Neural cell (in vitro differentiated cells): ENCODE measurements at regions not wholly inside any gene's neighbourhood (a gene's known extent, or its start where the extent isn't known, plus 50 kb on each side); places are given as distances from the start of the nearest gene placed in this dataset.

ENCODE experiments used
- H2AFZ ChIP-seq: fragments of 200-600, 300-800 bp; sonication (generic), shearing (Covaris generic); 2 replicates; pipeline ENCODE4 v1.6.0; 2014; ENCODE audit warnings: low read depth, mild to moderate bottlenecking, antibody characterized with exemption, low read length, moderate library complexity
- H3F3A ChIP-seq: fragments of 200-600 bp; shearing (Covaris generic); 2 replicates; pipeline ENCODE4 v1.6.1; 2016; ENCODE audit warnings: mild to moderate bottlenecking, moderate library complexity, mixed read lengths, antibody characterized with exemption, low read length; ENCODE audit not compliant: insufficient read depth, poor library complexity, severe bottlenecking
- H3K27ac ChIP-seq: fragments of 200-600, 300-800 bp; sonication (generic), shearing (Covaris generic); 2 replicates; pipeline ENCODE4 v1.5.1; 2014; ENCODE audit warnings: mild to moderate bottlenecking, low read length, moderate library complexity
- H3K27me3 ChIP-seq: fragments of 300-800, 200-600 bp; sonication (generic), shearing (Covaris generic); 2 replicates; pipeline ENCODE4 v1.6.0; 2014; ENCODE audit warnings: mild to moderate bottlenecking, low read depth, low read length, moderate library complexity; ENCODE audit not compliant: insufficient read depth
- H3K36me3 ChIP-seq: fragments of 300-800, 200-600 bp; sonication (generic), shearing (Covaris generic); 2 replicates; pipeline ENCODE4 v1.5.1; 2014; ENCODE audit warnings: mild to moderate bottlenecking, antibody characterized with exemption, low read length, moderate library complexity; ENCODE audit not compliant: insufficient read depth
- H3K4me2 ChIP-seq: fragments of 300-800, 200-600 bp; sonication (generic), shearing (Covaris generic); 2 replicates; pipeline ENCODE4 v1.6.0; 2014; ENCODE audit warnings: mild to moderate bottlenecking, low read length
- H3K4me3 ChIP-seq: fragments of 300-800, 200-600 bp; sonication (generic), shearing (Covaris generic); 2 replicates; pipeline ENCODE4 v1.5.1; 2014; ENCODE audit warnings: mild to moderate bottlenecking, low read length, moderate library complexity
- H3K79me2 ChIP-seq: fragments of 200-600 bp; shearing (Covaris generic); replicated peaks from 2 replicates; pipeline ENCODE4 v1.6.0; 2014; ENCODE audit warnings: mild to moderate bottlenecking, low read length, moderate library complexity; ENCODE audit not compliant: insufficient read depth
- H3K9ac ChIP-seq: fragments of 300-800, 200-600 bp; sonication (generic), shearing (Covaris generic); 2 replicates; pipeline ENCODE4 v1.6.1; 2016; ENCODE audit warnings: mild to moderate bottlenecking, low read length, mixed read lengths
- H3K9me2 ChIP-seq: fragments of 200-600 bp; shearing (Covaris generic); 2 replicates; pipeline ENCODE4 v1.6.1; 2016; ENCODE audit warnings: mild to moderate bottlenecking, low read length, mixed read lengths; ENCODE audit not compliant: insufficient read depth
- H3K9me3 ChIP-seq: fragments of 200-600, 300-800 bp; sonication (generic), shearing (Covaris generic); 2 replicates; pipeline ENCODE4 v1.6.1; 2016; ENCODE audit warnings: mild to moderate bottlenecking, mixed run types, low read length, moderate library complexity, mixed read lengths
- H4K20me1 ChIP-seq: fragments of 200-600 bp; shearing (Covaris generic); 2 replicates; pipeline ENCODE4 v1.6.1; 2016; ENCODE audit warnings: mild to moderate bottlenecking, mixed run types; ENCODE audit not compliant: insufficient read depth
- CTCF ChIP-seq: fragments of 450-650 bp; IDR thresholded peaks from 2 replicates; pipeline ENCODE4 v1.5.1; 2014; ENCODE audit warnings: antibody characterized with exemption, mild to moderate bottlenecking, moderate library complexity; ENCODE audit not compliant: poor library complexity, severe bottlenecking
- EP300 ChIP-seq: fragments of 450-650 bp; conservative IDR thresholded peaks from 2 replicates; pipeline ENCODE4 v1.6.1; 2014; ENCODE audit warnings: antibody characterized with exemption, mild to moderate bottlenecking, moderate library complexity; ENCODE audit not compliant: poor library complexity, severe bottlenecking
- EZH2 ChIP-seq: fragments of 200-600, 300-800 bp; shearing (Covaris generic), sonication (generic); IDR thresholded peaks from 2 replicates; pipeline ENCODE4 v1.6.1; 2014; ENCODE audit warnings: antibody characterized with exemption, low read length, borderline replicate concordance, mild to moderate bottlenecking; ENCODE audit not compliant: insufficient read depth, poor library complexity, severe bottlenecking
- MXI1 ChIP-seq: fragments of 450-650 bp; conservative IDR thresholded peaks from 2 replicates; pipeline ENCODE4 v1.6.1; 2014; ENCODE audit warnings: antibody characterized with exemption, mild to moderate bottlenecking; ENCODE audit not compliant: poor library complexity, severe bottlenecking
- POLR2AphosphoS5 ChIP-seq: IDR thresholded peaks from 2 replicates; pipeline ENCODE4 v1.6.1; 2012
- RAD21 ChIP-seq: fragments of 450-650 bp; conservative IDR thresholded peaks from 2 replicates; pipeline ENCODE4 v1.6.1; 2014; ENCODE audit warnings: antibody characterized with exemption, mild to moderate bottlenecking, moderate library complexity
- REST ChIP-seq: IDR thresholded peaks from 2 replicates; pipeline ENCODE4 v1.6.1; 2012; ENCODE audit warnings: borderline replicate concordance
- SMC3 ChIP-seq: fragments of 450-650 bp; conservative IDR thresholded peaks from 2 replicates; pipeline ENCODE4 v1.6.1; 2014; ENCODE audit warnings: antibody characterized with exemption, mild to moderate bottlenecking, moderate library complexity; ENCODE audit not compliant: poor library complexity
- TAF1 ChIP-seq: IDR thresholded peaks from 2 replicates; pipeline ENCODE4 v1.6.1; 2012; ENCODE audit warnings: low read depth

GRCh38 chr7:81280531-81280930 lies 361.7 kb upstream of the SEMA3C start:
- Histone ChIP-seq H3K9me3 (no peaks in the 10 kb centered on the region), H3K4me3 (no peak overlapping the region), H3F3A (no peaks in the 10 kb centered on the region), H3K9me2 (no peaks in the 10 kb centered on the region), H3K9ac (no peak overlapping the region), H3K27ac (no peak overlapping the region), H2AFZ (no peak overlapping the region), H3K4me2 (no peak overlapping the region), H3K36me3 (no peaks in the 10 kb centered on the region), H3K79me2 (no peaks in the 10 kb centered on the region), H4K20me1 (no peaks in the 10 kb centered on the region), H3K27me3 (no peaks in the 10 kb centered on the region)
- no peak for TF ChIP-seq MXI1
- TF ChIP-seq SMC3: no peak

DNA sequence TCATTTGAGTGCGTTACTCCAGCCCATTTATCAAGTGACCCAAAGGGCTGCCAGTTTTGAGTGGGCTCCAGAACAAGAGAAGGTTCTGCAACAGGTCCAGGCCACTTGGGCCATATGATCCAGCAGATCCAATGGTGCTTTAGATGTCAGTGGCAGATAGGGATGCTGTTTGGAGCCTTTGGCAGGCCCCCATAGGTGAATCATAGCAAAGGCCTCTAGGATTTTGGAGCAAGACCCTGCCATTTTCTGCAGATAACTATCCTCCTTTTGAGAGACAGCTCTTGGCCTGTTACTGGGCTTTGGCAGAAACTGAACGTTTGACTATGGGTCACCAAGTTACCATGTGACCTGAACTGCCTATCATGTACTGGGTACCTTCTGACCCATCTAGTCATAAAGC lies 358.8 kb upstream of the SEMA3C start:
- Histone ChIP-seq H3K9me3 (no peaks in the 10 kb centered on the region), H3K27ac (no peak overlapping the region), H3K27me3 (no peaks in the 10 kb centered on the region), H3F3A (no peaks in the 10 kb centered on the region), H3K9ac (no peak overlapping the region), H4K20me1 (no peaks in the 10 kb centered on the region), H3K79me2 (no peaks in the 10 kb centered on the region), H3K4me2 (no peak overlapping the region), H3K4me3 (no peak overlapping the region), H3K36me3 (no peaks in the 10 kb centered on the region), H2AFZ (no peak overlapping the region), H3K9me2 (no peaks in the 10 kb centered on the region)
- no peak for TF ChIP-seq MXI1
- TF ChIP-seq POLR2AphosphoS5: no peak
- no peak for TF ChIP-seq TAF1
- TF ChIP-seq SMC3: no peak
- TF ChIP-seq CTCF: no peak
- no peak for TF ChIP-seq REST
- no peak for TF ChIP-seq RAD21
- no peak for TF ChIP-seq EP300
- no peak for TF ChIP-seq EZH2
